Breast epithelium (tissue), 3 donors: ENCODE measurements at regions not wholly inside any gene's neighbourhood (a gene's known extent, or its start where the extent isn't known, plus 50 kb on each side); places are given as distances from the start of the nearest gene placed in this dataset.

Source experiments
- CTCF ChIP-seq, 3 donors: fragments of 450-650 bp; IDR thresholded peaks; one replicate each; pipeline ENCODE4 v1.5.1; 2016 to 2017; ENCODE audit warnings: antibody characterized with exemption in 3 of 3, mild to moderate bottlenecking in 3 of 3, moderate library complexity in 3 of 3
- POLR2AphosphoS5 ChIP-seq, 3 donors: sonication (generic); formaldehyde crosslinking; IDR thresholded peaks; one replicate each; pipeline ENCODE4 v1.6.1; 2017; ENCODE audit warnings: antibody characterized with exemption in 3 of 3

- TF ChIP-seq CTCF (IDR thresholded peaks at IDR 0.05) (no peak), POLR2AphosphoS5 (IDR thresholded peaks at IDR 0.05) (no peak)
Observed at GRCh38 chr2:40797120-40797519, 345.2 kb upstream of the SLC8A1 start.
